COR-L47 (cell line): ENCODE measurements at regions not wholly inside any gene's neighbourhood (a gene's known extent, or its start where the extent isn't known, plus 50 kb on each side); places are given as distances from the start of the nearest gene placed in this dataset.
"Not testable (repeated sequence)": the region's sequence is repeated elsewhere in the genome, so short reads cannot be mapped to it uniquely, and the experiment has no call there.

Experiments
- DNase-seq: peaks from one replicate; lab custom pipeline; 2025; lab: John Stamatoyannopoulos, UW

GRCh38 chr1:146281522-146281921 lies 52.7 kb upstream of the NOTCH2NLA start:
- not testable (repeated sequence) for DNase-seq

DNA sequence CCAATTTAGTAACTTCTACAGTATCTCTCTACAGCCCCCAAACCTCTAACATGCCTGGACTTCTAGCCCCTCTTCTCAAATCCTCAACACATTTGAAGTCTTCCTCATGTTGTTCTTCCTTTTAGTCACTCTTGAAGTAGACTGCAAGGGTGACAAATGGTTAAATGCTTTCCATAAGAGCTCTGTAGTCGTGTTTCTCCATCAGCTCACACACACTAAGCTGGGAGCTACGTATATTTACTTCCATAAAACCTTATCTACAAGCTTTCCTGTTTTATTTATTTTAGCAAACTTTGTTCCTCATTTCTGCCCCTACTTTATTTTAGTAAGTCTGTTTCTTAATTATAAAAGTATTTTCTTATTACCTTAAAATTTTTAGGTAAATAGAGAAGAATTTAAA lies 49.9 kb upstream of the NOTCH2NLA start:
- DNase-seq, result not testable (repeated sequence)
